ENCODE measurements at regions not wholly inside any gene's neighbourhood (a gene's known extent, or its start where the extent isn't known, plus 50 kb on each side); places are given as distances from the start of the nearest gene placed in this dataset.

GRCh38 chr5:159605585-159605984 lies 275.3 kb upstream of the IL12B start:
- TF ChIP-seq CTCF (IDR thresholded peaks at IDR 0.05; ENCODE audit: low read depth, low read length, missing control alignments), result no peak
- no peak for DNase-seq (ENCODE audit: low read depth)
- no peak overlapping the region for H3K4me3 ChIP-seq (ENCODE audit: low read depth, low read length)

- no peak for TF ChIP-seq CTCF (IDR thresholded peaks at IDR 0.05; ENCODE audit: low read depth, low read length, missing control alignments)
- no peak for DNase-seq (ENCODE audit: low read depth)
- no peak overlapping the region for H3K4me3 ChIP-seq (ENCODE audit: low read depth, low read length)
Observed at GRCh38 chr5:159609359-159609758, 279.1 kb upstream of the IL12B start.

GRCh38 chr5:159610966-159611579 lies 280.8 kb upstream of the IL12B start:
- no peak overlapping the region for H3K4me3 ChIP-seq (ENCODE audit: low read depth, low read length)
- TF ChIP-seq CTCF (IDR thresholded peaks at IDR 0.05; ENCODE audit: low read depth, low read length, missing control alignments), result no peak
- DNase-seq (ENCODE audit: low read depth), result no peak

GRCh38 chr5:159616952-159617351 lies 286.7 kb upstream of the IL12B start:
- no peak for TF ChIP-seq CTCF (IDR thresholded peaks at IDR 0.05; ENCODE audit: low read depth, low read length, missing control alignments)
- DNase-seq (ENCODE audit: low read depth), result no peak

GRCh38 chr5:159619826-159620225 lies 289.5 kb upstream of the IL12B start:
- H3K4me3 ChIP-seq (ENCODE audit: low read depth, low read length), result no peak overlapping the region
- TF ChIP-seq CTCF (IDR thresholded peaks at IDR 0.05; ENCODE audit: low read depth, low read length, missing control alignments), result no peak
- DNase-seq (ENCODE audit: low read depth), result no peak

More at GRCh38 chr5:159616952-159617351, 286.7 kb upstream of the IL12B start:
- no peak overlapping the region for H3K4me3 ChIP-seq (ENCODE audit: low read depth, low read length)

GRCh38 chr5:159620853-159621540 lies 290.7 kb upstream of the IL12B start:
- TF ChIP-seq CTCF (IDR thresholded peaks at IDR 0.05; ENCODE audit: low read depth, low read length, missing control alignments), result no peak
- no peak overlapping the region for H3K4me3 ChIP-seq (ENCODE audit: low read depth, low read length)
- DNase-seq (ENCODE audit: low read depth), result no peak

GRCh38 chr5:159628703-159629102 lies 287.6 kb upstream of the ADRA1B start:
- TF ChIP-seq CTCF (IDR thresholded peaks at IDR 0.05; ENCODE audit: low read depth, low read length, missing control alignments), result no peak
- H3K4me3 ChIP-seq (ENCODE audit: low read depth, low read length), result no peak overlapping the region
- no peak for DNase-seq (ENCODE audit: low read depth)

Measured in GM12864 (cell line).